Ovary (tissue), 7 donors: ENCODE measurements at regions not wholly inside any gene's neighbourhood (a gene's known extent, or its start where the extent isn't known, plus 50 kb on each side); places are given as distances from the start of the nearest gene placed in this dataset.
A peak's percentile ranks its signal among the peaks of the same experiment; 100 is the strongest.
"Not testable (repeated sequence)": the region's sequence is repeated elsewhere in the genome, so short reads cannot be mapped to it uniquely, and the experiment has no call there.

Source experiments
- DNase-seq, 5 donors: peaks; one replicate each; pipeline ENCODE4 v3.0.0-alpha.2; 2019 to 2020
- H3K27ac ChIP-seq, 2 donors: fragments of 200-600 bp; one replicate each; pipeline versions ENCODE4 v1.5.1 to v1.8.0; 2019 to 2022
- H3K27me3 ChIP-seq: fragments of 200-600 bp; one replicate; pipeline ENCODE4 v1.8.0; 2022
- H3K36me3 ChIP-seq: fragments of 200-600 bp; sonication (generic); one replicate; pipeline ENCODE4 v1.5.1; 2019
- H3K4me1 ChIP-seq: one replicate; pipeline ENCODE4 v1.8.1; 2013; ENCODE audit warnings: mild to moderate bottlenecking, moderate library complexity; ENCODE audit not compliant: insufficient read depth
- H3K4me3 ChIP-seq: fragments of 200-600 bp; sonication (generic); one replicate; pipeline ENCODE4 v1.5.1; 2017
- H3K9me3 ChIP-seq, 2 donors: fragments of 200-600 bp in 1 of 2; sonication (generic) in 1 of 2; one replicate each; pipeline versions ENCODE4 v1.5.1 to v1.8.1; 2013 to 2019; ENCODE audit warnings: mild to moderate bottlenecking in 1 of 2, moderate library complexity in 1 of 2
- EP300 ChIP-seq: sonication (generic); formaldehyde crosslinking; IDR thresholded peaks from one replicate; pipeline ENCODE4 v1.6.1; 2017; ENCODE audit warnings: antibody characterized with exemption
- POLR2A ChIP-seq: fragments of 450-650 bp; IDR thresholded peaks from one replicate; pipeline ENCODE4 v1.6.1; 2017; ENCODE audit warnings: antibody characterized with exemption, mild to moderate bottlenecking, moderate library complexity
- WGBS, 3 donors: extraction: QIAGEN DNeasy Blood & Tissue Kit in 1 of 3; methylation state at CpG; one replicate each; pipeline versions ENCODE4 v1.1.5 to v1.1.7; 2013 to 2017; 5-methylcytosine and 5-hydroxymethylcytosine counted together
- intact Hi-C, 4 donors: fragments of 100-400 bp; cut with DNase I; formaldehyde crosslinking; loops; one replicate each; pipeline versions ENCODE4 v1.11.0 to v1.15.1; 2022 to 2023
- TF ChIP-seq, protein P1 (sequence below), 3 donors: fragments of 450-650 bp in 2 of 3; fragments of 200-600 bp in 1 of 3; IDR thresholded peaks; one replicate each; pipeline versions ENCODE4 v1.5.1 to v1.8.0; 2016 to 2022; ENCODE audit warnings: antibody characterized with exemption in 3 of 3, mild to moderate bottlenecking in 1 of 3
- donor health status: DM: no; HTN: no; CAD: no; lungs with moderate emphysema.
- donor health status: DM: no; HTN: no; CAD: no.
- donor health status: Bipolar disorder and iron deficiency.
- donor health status: DM: no; HTN: no; CAD: no.
- donor health status: DM: yes; HTN: yes; CAD: no.

DNA sequence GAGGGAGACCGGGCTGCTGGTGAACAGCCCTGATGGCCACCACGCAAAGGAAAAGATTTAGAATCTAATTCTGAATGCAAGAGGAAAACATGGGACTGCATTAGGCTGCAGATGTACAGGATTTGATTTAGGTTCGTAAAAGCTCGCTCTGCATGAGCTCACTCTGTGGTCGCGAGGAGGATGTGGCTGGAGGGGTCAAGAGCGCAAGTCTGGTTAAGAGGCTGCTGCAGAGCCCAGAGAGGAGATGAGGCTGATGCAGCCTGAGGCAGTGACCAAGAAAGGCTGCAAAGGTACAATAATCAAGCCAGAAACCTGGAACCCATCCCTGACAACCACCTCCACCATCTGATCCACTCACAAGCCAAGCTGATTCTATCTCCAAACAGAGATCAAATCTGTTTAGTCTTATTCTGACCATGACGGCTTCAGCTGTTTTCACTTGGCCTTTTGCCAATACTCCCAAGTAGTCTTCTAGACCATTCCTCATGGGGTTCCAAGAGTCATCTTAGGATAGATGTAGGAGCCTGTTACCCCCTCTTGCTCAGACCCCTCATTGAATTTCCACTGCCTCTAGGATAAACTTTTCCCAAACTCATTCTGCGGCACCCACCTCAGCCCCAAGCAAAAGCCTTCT lies 58.9 kb upstream of the ARL4C start:
- intact Hi-C loops, result no loop called here
- no peaks in the 10 kb centered on the region for H3K36me3 ChIP-seq
- 75 to 82% (median 76%) methylated on average over 9 of the region's 9 CpGs for WGBS, 3 donors

DNA sequence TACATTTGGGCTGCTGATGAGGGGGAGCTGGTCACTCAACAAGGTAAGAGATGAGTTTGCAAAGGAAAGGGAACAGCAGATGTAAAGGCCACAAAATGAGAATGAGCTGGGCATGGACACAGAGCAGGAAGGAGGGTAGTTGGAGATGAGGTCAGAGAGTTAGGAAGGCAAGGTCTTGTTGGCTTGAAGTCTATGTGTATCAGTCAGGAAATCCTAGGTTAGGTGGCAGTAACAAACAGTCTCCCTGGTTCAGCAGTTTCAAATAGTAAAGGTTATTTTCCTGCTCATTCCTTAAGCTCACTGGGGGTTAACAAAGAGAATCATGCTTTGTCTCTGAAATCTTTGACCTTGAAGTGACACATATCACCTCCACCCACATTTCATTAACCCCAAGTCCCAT lies 58.3 kb upstream of the ARL4C start:
- Histone ChIP-seq H3K4me1 (no peaks in the 10 kb centered on the region), H3K27me3 (no peaks in the 10 kb centered on the region), H3K9me3 (no peaks in the 10 kb centered on the region), H3K4me3 (no peak overlapping the region), H3K36me3 (no peaks in the 10 kb centered on the region), H3K27ac (no peak overlapping the region)
- intact Hi-C loops, result no loop called here
- no peak for DNase-seq
- TF ChIP-seq POLR2A (no peak), EP300 (no peak)
- TF ChIP-seq, protein P1, sequence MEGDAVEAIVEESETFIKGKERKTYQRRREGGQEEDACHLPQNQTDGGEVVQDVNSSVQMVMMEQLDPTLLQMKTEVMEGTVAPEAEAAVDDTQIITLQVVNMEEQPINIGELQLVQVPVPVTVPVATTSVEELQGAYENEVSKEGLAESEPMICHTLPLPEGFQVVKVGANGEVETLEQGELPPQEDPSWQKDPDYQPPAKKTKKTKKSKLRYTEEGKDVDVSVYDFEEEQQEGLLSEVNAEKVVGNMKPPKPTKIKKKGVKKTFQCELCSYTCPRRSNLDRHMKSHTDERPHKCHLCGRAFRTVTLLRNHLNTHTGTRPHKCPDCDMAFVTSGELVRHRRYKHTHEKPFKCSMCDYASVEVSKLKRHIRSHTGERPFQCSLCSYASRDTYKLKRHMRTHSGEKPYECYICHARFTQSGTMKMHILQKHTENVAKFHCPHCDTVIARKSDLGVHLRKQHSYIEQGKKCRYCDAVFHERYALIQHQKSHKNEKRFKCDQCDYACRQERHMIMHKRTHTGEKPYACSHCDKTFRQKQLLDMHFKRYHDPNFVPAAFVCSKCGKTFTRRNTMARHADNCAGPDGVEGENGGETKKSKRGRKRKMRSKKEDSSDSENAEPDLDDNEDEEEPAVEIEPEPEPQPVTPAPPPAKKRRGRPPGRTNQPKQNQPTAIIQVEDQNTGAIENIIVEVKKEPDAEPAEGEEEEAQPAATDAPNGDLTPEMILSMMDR (IDR thresholded peaks at IDR 0.05), result no peak

More for the DNA sequence above, 58.9 kb upstream of the ARL4C start:
- no peak for DNase-seq
- Histone ChIP-seq H3K27me3 (no peaks in the 10 kb centered on the region), H3K4me1 (no peaks in the 10 kb centered on the region), H3K4me3 (no peak overlapping the region), H3K27ac (no peak overlapping the region), H3K9me3 (no peaks in the 10 kb centered on the region)
- no peak for TF ChIP-seq POLR2A
- TF ChIP-seq EP300, result no peak
- TF ChIP-seq, protein P1 (IDR thresholded peaks at IDR 0.05), result no peak

DNA sequence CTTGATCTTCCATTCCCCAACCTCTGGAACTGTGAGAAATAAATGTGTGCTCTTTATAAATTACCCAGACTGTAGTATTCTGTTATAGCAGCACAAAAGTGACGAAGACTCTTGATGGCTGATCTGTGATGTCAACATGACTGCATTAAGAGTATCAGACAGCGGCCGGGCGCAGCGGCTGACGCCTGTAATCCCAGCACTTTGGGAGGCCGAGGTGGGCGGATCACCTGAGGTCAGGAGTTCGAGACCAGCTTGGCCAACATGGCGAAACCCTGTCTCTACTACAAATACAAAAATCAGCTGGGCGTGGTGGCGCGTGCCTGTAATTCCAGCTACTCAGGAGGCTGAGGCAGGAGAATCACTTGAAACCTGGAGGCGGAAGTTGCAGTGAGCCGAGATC lies 56.3 kb upstream of the ARL4C start:
- intact Hi-C loops, result loop anchor here in 3 of 4 donors (5.0 kb wide), 2 partner anchors 554 to 564 kb away; no protein-coding TSS in a partner anchor

DNA sequence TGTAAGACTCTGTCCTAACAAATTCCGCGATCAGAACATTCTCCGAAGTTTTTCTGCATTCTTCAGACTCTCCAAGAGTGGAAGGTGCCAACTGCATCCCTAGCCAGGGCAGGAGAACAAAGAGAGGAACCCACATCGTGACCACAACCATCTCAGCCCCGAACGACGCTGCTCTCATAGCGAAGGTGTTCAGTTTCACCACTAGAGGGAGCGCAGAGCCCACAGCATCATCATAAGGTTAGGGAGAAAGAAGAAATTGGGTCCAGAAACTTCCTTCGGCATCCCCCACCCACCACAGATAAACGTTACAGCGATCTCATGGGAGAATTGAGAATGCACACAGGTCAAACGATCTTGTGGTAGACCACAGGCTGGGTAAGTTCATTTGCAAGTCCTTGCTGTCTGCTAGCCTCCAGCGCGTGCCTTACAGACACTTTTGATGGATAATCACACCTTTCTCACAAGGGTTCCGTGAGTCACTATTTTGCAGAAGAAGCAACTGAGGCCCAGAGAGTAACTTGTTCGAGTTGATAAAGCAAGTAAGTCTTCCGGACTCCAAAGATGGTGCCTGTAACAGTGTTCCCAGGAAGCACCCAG lies 53.7 kb upstream of the ARL4C start:
- WGBS, 3 donors, result 20 to 22% (median 21%) methylated on average over 18 of the region's 18 CpGs
- TF ChIP-seq, protein P1 (IDR thresholded peaks at IDR 0.05), result peak; percentile 73 to 90 (median 87)
- TF ChIP-seq POLR2A, result no peak
- TF ChIP-seq EP300, result no peak
- intact Hi-C loops, result loop anchor here in 3 of 4 donors (5.0 kb wide), 2 partner anchors 557 to 567 kb away; no protein-coding TSS in a partner anchor
- H3K27ac ChIP-seq, result no peak overlapping the region
- no peaks in the 10 kb centered on the region for H3K36me3 ChIP-seq
- no peak overlapping the region for H3K4me3 ChIP-seq
- H3K27me3 ChIP-seq, result no peaks in the 10 kb centered on the region
- no peaks in the 10 kb centered on the region for H3K9me3 ChIP-seq
- no peaks in the 10 kb centered on the region for H3K4me1 ChIP-seq
- peak; percentile 60 to 73 (median 66) for DNase-seq

More for the DNA sequence above, 56.3 kb upstream of the ARL4C start:
- H3K9me3 ChIP-seq, DNase-seq, H3K4me3 ChIP-seq, H3K27me3 ChIP-seq, H3K4me1 ChIP-seq, H3K36me3 ChIP-seq, H3K27ac ChIP-seq: not testable (repeated sequence)
- 95 to 98% (median 97%) methylated on average over 15 of the region's 15 CpGs for WGBS, 3 donors

DNA sequence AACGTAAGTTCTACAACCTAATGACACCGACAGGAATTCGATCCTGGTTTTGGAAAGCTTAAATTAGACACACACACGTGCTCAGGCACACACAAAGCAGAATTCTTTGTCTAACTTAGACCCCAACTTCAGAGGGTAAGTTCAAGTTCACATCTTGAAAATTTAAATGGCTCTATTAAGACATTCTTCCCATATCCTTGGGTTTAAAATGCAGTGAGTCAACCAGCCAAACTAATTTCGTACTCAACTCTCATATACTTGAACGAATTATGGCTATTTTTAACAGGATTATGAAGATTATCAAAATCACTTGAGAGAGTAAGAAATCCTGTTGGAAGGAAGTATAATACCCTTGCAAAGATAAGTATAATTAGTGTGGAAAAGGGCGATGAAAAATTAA lies 53.2 kb upstream of the ARL4C start:
- Histone ChIP-seq H3K27ac (no peak overlapping the region), H3K4me1 (no peaks in the 10 kb centered on the region), H3K36me3 (no peaks in the 10 kb centered on the region), H3K4me3 (no peak overlapping the region), H3K9me3 (no peaks in the 10 kb centered on the region), H3K27me3 (no peaks in the 10 kb centered on the region)
- intact Hi-C loops, result loop anchor here in 3 of 4 donors (5.0 kb wide), 2 partner anchors 557 to 567 kb away; no protein-coding TSS in a partner anchor
- DNase-seq, result no peak
- WGBS, 3 donors, result 65 to 76% (median 70%) methylated on average over 7 of the region's 7 CpGs
- TF ChIP-seq EP300 (no peak), POLR2A (no peak)
- TF ChIP-seq, protein P1 (IDR thresholded peaks at IDR 0.05), result no peak
